ENCODE measurements at regions not wholly inside any gene's neighbourhood (a gene's known extent, or its start where the extent isn't known, plus 50 kb on each side); places are given as distances from the start of the nearest gene placed in this dataset.

DNA sequence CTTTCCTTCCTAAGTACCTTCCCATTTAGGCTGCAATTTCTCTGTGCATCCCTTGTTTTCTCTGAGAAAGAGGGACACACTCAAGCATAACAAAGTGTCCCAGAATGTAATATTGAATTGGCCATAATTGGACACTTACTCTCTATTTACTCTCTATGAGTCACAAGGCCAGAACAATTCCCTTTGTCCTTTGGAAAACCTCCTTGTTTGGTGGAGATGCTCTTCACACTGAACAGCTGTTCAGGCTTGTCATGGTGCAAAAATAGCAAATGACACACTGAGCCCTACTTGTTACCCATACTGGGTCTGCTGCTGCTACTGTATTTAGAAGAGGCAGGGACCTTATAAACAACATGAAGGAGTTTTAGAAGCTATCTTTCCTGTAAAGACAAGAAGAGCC, 1590.5 kb upstream of the TMEM132C start:
- H3K4me3 ChIP-seq (ENCODE audit: low read length) = no peak overlapping the region
- DNase-seq (ENCODE audit: low read depth) = no peak
- TF ChIP-seq, protein P1, sequence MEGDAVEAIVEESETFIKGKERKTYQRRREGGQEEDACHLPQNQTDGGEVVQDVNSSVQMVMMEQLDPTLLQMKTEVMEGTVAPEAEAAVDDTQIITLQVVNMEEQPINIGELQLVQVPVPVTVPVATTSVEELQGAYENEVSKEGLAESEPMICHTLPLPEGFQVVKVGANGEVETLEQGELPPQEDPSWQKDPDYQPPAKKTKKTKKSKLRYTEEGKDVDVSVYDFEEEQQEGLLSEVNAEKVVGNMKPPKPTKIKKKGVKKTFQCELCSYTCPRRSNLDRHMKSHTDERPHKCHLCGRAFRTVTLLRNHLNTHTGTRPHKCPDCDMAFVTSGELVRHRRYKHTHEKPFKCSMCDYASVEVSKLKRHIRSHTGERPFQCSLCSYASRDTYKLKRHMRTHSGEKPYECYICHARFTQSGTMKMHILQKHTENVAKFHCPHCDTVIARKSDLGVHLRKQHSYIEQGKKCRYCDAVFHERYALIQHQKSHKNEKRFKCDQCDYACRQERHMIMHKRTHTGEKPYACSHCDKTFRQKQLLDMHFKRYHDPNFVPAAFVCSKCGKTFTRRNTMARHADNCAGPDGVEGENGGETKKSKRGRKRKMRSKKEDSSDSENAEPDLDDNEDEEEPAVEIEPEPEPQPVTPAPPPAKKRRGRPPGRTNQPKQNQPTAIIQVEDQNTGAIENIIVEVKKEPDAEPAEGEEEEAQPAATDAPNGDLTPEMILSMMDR (conservative IDR thresholded peaks at IDR 0.05; ENCODE audit: low read length) = no peak

DNA sequence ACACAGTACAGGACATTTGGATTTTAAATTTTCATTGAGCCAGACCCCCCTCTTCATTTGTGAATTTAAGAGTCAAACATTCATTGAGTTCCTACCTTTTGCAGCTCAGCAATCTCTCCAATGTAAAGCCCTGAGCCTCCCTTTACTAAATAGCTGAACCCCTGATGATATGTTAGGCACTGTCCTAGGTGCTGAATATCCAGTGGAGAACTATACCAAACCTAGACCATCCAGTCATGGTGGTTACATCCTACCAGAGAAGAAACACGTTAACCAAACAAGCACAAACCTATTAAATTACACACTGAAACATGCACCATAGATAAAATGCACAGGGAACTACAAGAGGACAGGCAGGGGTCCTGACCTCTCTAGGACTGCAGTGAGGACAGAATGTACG, 1585.3 kb upstream of the TMEM132C start:
- no peak overlapping the region for H3K4me3 ChIP-seq (ENCODE audit: low read length)
- DNase-seq (ENCODE audit: low read depth) = no peak
- TF ChIP-seq, protein P1 (conservative IDR thresholded peaks at IDR 0.05; ENCODE audit: low read length) = no peak

DNA sequence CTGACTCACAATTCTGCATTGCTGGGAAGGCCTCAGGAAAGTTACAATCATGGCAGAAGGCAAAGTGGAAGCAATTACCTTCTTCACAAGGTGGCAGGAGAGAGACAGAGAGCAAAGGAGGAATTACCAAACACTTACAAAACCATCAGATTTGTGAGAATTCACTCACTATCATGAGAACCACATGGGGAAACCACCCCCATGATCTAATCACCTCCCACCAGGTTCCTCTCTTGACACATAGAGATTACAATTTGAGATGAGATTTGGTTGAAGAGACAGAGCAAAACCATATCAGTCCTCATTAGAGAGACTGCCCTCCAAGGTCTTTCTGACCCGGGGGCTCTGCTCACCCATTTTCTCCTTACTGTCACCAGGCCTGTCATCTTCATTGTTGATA, 1582.3 kb upstream of the TMEM132C start:
- no peak overlapping the region for H3K4me3 ChIP-seq (ENCODE audit: low read length)
- DNase-seq (ENCODE audit: low read depth) = no peak
- TF ChIP-seq, protein P1 (conservative IDR thresholded peaks at IDR 0.05; ENCODE audit: low read length) = no peak

DNA sequence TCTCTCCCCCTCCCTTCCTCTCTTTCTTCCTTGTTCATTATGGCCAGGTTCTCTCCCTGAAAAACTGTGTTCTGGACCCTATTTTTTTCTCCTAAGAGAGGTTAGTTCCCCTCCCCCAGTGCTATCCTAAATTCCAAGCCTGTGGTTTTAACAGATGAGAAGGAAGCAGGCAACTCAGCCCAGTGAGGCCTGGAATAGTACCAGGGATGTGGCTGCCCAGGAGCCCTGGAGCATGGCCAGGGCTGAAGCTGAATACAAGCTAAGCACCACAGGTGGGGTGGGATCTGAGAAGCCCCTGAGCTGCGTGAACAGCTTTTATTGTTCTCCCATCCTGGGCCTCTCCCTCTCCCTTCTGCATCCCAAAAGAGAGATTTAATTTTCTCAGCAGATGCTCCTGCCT, 1581.3 kb upstream of the TMEM132C start:
- TF ChIP-seq, protein P1 (conservative IDR thresholded peaks at IDR 0.05; ENCODE audit: low read length) = no peak
- H3K4me3 ChIP-seq (ENCODE audit: low read length) = no peak overlapping the region
- DNase-seq (ENCODE audit: low read depth) = no peak

DNA sequence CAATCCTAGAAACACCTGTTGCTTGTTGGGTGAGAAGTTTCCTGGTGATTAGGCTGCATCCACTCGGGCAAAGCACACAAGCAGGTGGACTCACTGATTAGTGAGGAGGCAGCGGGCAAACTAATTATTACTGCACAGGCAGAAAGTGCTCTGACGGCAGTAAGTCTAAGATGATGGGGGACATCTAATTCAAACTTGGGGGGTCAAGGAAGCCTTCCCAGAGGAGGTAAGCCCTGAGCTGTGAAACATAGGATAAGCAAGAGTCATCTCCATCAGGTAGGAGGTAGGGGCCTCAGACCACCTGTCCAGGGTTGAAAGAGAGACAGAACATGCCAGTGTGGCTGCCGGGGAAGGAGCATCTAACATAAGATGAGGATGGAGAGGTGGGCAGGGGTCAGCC, 1578.4 kb upstream of the TMEM132C start:
- DNase-seq (ENCODE audit: low read depth) = no peak
- H3K4me3 ChIP-seq (ENCODE audit: low read length) = no peak overlapping the region
- TF ChIP-seq, protein P1 (conservative IDR thresholded peaks at IDR 0.05; ENCODE audit: low read length) = no peak

DNA sequence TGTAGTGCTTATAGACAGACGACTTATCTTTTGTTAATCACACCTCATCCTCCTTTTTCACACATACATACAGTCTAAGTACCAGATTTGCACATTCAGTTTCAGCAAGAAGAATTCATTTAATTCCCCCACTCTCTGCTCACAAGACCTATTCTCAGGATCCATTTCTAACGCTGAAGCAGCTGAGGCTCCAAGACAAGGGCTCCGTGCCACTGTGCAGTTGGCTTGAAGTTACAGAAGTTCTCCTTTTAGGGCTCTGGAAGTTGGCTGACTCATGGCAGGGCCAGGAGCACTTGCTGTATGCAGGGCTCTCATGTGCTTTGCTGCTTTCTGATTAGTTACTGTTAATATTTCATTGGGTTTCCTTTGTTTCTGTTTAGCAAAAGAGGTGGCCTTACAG, 1566.9 kb upstream of the TMEM132C start:
- TF ChIP-seq, protein P1 (conservative IDR thresholded peaks at IDR 0.05; ENCODE audit: low read length) = no peak
- H3K4me3 ChIP-seq (ENCODE audit: low read length) = no peak overlapping the region
- no peak for DNase-seq (ENCODE audit: low read depth)

DNA sequence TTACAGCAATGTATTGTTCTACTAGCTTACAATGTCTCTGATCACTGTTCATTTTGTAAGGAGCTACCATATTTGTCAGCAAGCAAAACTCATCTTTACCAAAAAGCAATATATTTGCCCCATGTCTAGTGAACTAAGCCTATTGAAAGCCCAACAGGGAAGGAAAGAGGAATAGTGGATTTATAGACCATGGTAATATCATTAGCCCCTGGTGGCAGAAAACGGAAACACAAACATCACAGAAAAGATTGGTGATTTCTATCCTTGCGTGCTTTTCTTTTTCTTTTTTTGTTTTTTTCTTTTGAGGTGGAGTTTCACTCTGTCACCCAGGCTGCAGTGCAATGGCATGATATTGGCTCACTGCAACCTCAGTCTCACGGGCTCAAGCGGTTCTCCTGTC, 1562.4 kb upstream of the TMEM132C start:
- TF ChIP-seq, protein P1 (conservative IDR thresholded peaks at IDR 0.05; ENCODE audit: low read length) = no peak; the same call in 1 of the 2 replicates
- no peak for DNase-seq (ENCODE audit: low read depth)
- H3K4me3 ChIP-seq (ENCODE audit: low read length) = no peak overlapping the region

All from AG10803 (cell line).